Naive thymus-derived CD4-positive, alpha-beta T cell (primary cell): ENCODE measurements at regions not wholly inside any gene's neighbourhood (a gene's known extent, or its start where the extent isn't known, plus 50 kb on each side); places are given as distances from the start of the nearest gene placed in this dataset.

Source experiments
- ATAC-seq: fragments of 150-1000 bp; cut with Tn5 transposase; 2 replicates; pipeline ENCODE4 v1.10.0; 2021; ENCODE audit warnings: mild to moderate bottlenecking, moderate library complexity
- CTCF ChIA-PET: fragments of 350-600 bp; sonication (Branson Sonifier 250); formaldehyde crosslinking; loops from one replicate; lab custom pipeline; 2021; ENCODE audit warnings: antibody characterized with exemption; lab: Charles Lee
- POLR2A ChIA-PET: fragments of 350-600 bp; sonication (Branson Sonifier 250); formaldehyde crosslinking; loops from one replicate; lab custom pipeline; 2021; ENCODE audit warnings: antibody characterized with exemption, inconsistent platforms; lab: Charles Lee
- DNase-seq, 9 donors: peaks; one replicate each; pipeline versions ENCODE4 v3.0.0 to v3.0.0-alpha.2; 2020 to 2022; ENCODE audit warnings: mixed read lengths in 1 of 9
- H3K27ac ChIP-seq: one replicate; pipeline ENCODE4 v1.7.0; 2013; ENCODE audit warnings: mild to moderate bottlenecking, low read depth, low read length, moderate library complexity
- H3K27me3 ChIP-seq, 2 donors: one replicate each; pipeline ENCODE4 v1.7.0; 2013; ENCODE audit warnings: low read length in 2 of 2, mild to moderate bottlenecking in 2 of 2, moderate library complexity in 2 of 2; ENCODE audit not compliant: control insufficient read depth in 2 of 2, insufficient read depth in 2 of 2
- H3K36me3 ChIP-seq, 3 experiments: 1 replicate in 2 of 3; 2 replicates in 1 of 3; pipeline ENCODE4 v1.7.0; 2013; ENCODE audit warnings: low read length in 3 of 3, mild to moderate bottlenecking in 3 of 3, moderate library complexity in 1 of 3; ENCODE audit not compliant: insufficient read depth in 3 of 3, control insufficient read depth in 2 of 3
- H3K4me1 ChIP-seq, 2 donors: one replicate each; pipeline ENCODE4 v1.7.0; 2013; ENCODE audit warnings: low read length in 2 of 2, mild to moderate bottlenecking in 2 of 2, moderate library complexity in 1 of 2; ENCODE audit not compliant: control insufficient read depth in 2 of 2, insufficient read depth in 2 of 2
- H3K4me3 ChIP-seq: 2 replicates; pipeline ENCODE4 v1.7.0; 2013; ENCODE audit warnings: mild to moderate bottlenecking, low read length
- H3K9me3 ChIP-seq, 3 experiments: 1 replicate in 2 of 3; 2 replicates in 1 of 3; pipeline ENCODE4 v1.7.0; 2013; ENCODE audit warnings: low read length in 3 of 3; ENCODE audit not compliant: control insufficient read depth in 2 of 3
- H3K27ac Mint-ChIP-seq, 9 donors: one replicate each; pipeline ENCODE4 v1.8.0; 2020 to 2022; ENCODE audit warnings: mixed read lengths in 9 of 9, mild to moderate bottlenecking in 8 of 9, moderate library complexity in 5 of 9, inconsistent platforms in 2 of 9
- H3K27me3 Mint-ChIP-seq, 5 donors: one replicate each; pipeline ENCODE4 v1.8.0; 2021 to 2022; ENCODE audit warnings: mixed read lengths in 5 of 5, mild to moderate bottlenecking in 1 of 5
- H3K36me3 Mint-ChIP-seq, 5 donors: one replicate each; pipeline ENCODE4 v1.8.0; 2020 to 2022; ENCODE audit warnings: mixed read lengths in 5 of 5, mild to moderate bottlenecking in 3 of 5, inconsistent platforms in 1 of 5
- H3K4me1 Mint-ChIP-seq, 7 donors: one replicate each; pipeline ENCODE4 v1.8.0; 2020 to 2022; ENCODE audit warnings: mixed read lengths in 7 of 7, mild to moderate bottlenecking in 3 of 7, inconsistent platforms in 1 of 7
- H3K4me3 Mint-ChIP-seq, 10 donors: one replicate each; pipeline ENCODE4 v1.8.0; 2020 to 2022; ENCODE audit warnings: mild to moderate bottlenecking in 10 of 10, mixed read lengths in 10 of 10, moderate library complexity in 6 of 10, inconsistent platforms in 2 of 10
- H3K9me3 Mint-ChIP-seq, 11 donors: one replicate each; pipeline ENCODE4 v1.8.0; 2020 to 2022; ENCODE audit warnings: mixed read lengths in 11 of 11, mild to moderate bottlenecking in 4 of 11, inconsistent platforms in 1 of 11, moderate library complexity in 1 of 11
- intact Hi-C, 2 donors: fragments of 100-400 bp; cut with micrococcal nuclease; formaldehyde crosslinking; loops; one replicate each; pipeline ENCODE4 v1.15.1; 2023

GRCh38 chr14:62369919-62370560 is 607.8 kb downstream of the SNAPC1 start:
- no peaks in the 10 kb centered on the region for H3K9me3 ChIP-seq
- H3K36me3 ChIP-seq: no peaks in the 10 kb centered on the region
- CTCF ChIA-PET: no interaction called here
- no peak overlapping the region for H3K4me3 ChIP-seq
- H3K36me3 Mint-ChIP-seq: peaks cover 0 to 4% (median 0%) of the 10 kb centered on the region in 5 donors
- no peak overlapping the region for H3K27ac ChIP-seq
- no peak overlapping the region for H3K4me3 Mint-ChIP-seq
- H3K4me1 ChIP-seq: no peaks in the 10 kb centered on the region
- DNase-seq (no peak), ATAC-seq (no peak)
- intact Hi-C loops: no loop called here
- no peak overlapping the region for H3K27ac Mint-ChIP-seq
- POLR2A ChIA-PET: no interaction called here
- H3K4me1 Mint-ChIP-seq: no peaks in the 10 kb centered on the region
- peaks cover 0 to 6% (median 2%) of the 10 kb centered on the region in 11 donors for H3K9me3 Mint-ChIP-seq
- no peaks in the 10 kb centered on the region for H3K27me3 ChIP-seq
- H3K27me3 Mint-ChIP-seq: peaks cover 0 to 17% (median 5%) of the 10 kb centered on the region in 5 donors

- Histone ChIP-seq H3K4me1 (no peaks in the 10 kb centered on the region), H3K36me3 (no peaks in the 10 kb centered on the region), H3K27me3 (no peaks in the 10 kb centered on the region), H3K9me3 (no peaks in the 10 kb centered on the region), H3K27ac (no peak overlapping the region), H3K4me3 (no peak overlapping the region)
- no peak overlapping the region for H3K27ac Mint-ChIP-seq
- H3K9me3 Mint-ChIP-seq: peaks cover 2 to 19% (median 5%) of the 10 kb centered on the region in 11 donors
- ATAC-seq (no peak), DNase-seq (no peak)
- no peaks in the 10 kb centered on the region for H3K36me3 Mint-ChIP-seq
- ChIA-PET CTCF (interaction anchor here (1.0 kb wide), 1 partner anchor 31 kb away, joined by 3 read pairs; no protein-coding TSS in a partner anchor), POLR2A (no interaction called here)
- intact Hi-C loops: no loop called here
- H3K4me1 Mint-ChIP-seq: no peaks in the 10 kb centered on the region
- no peak overlapping the region for H3K4me3 Mint-ChIP-seq
- peaks cover 0 to 11% (median 5%) of the 10 kb centered on the region in 5 donors for H3K27me3 Mint-ChIP-seq
These were observed 611.7 kb downstream of the SNAPC1 start for GRCh38 chr14:62373944-62374343.

DNA sequence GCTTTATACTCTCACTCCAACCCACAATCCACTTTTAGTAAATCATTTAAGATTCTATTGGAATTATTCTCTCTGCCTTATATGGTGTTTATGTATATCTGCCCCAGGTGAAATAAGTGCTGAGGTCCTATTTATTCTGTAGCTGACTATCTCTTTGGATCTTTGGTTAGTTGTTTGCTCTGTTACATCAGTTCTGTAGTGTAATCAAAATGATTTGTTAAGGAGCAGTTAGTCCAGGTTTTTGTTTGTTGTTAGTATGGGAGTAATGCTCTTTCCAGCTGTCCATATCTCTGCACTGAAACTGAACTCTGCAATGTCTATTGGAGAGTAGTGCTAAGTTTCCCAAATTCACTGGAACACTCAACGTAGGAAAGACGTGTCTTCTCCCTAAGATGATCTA is 615.8 kb downstream of the SNAPC1 start:
- H3K36me3 Mint-ChIP-seq: no peaks in the 10 kb centered on the region
- H3K27ac Mint-ChIP-seq: no peak overlapping the region
- Histone ChIP-seq H3K4me3 (no peak overlapping the region), H3K4me1 (no peaks in the 10 kb centered on the region), H3K27ac (no peak overlapping the region), H3K27me3 (no peaks in the 10 kb centered on the region), H3K36me3 (no peaks in the 10 kb centered on the region), H3K9me3 (no peaks in the 10 kb centered on the region)
- no peaks in the 10 kb centered on the region for H3K4me1 Mint-ChIP-seq
- peaks cover 0 to 18% (median 5%) of the 10 kb centered on the region in 5 donors for H3K27me3 Mint-ChIP-seq
- intact Hi-C loops: no loop called here
- ATAC-seq: no peak
- peaks cover 2 to 19% (median 6%) of the 10 kb centered on the region in 11 donors for H3K9me3 Mint-ChIP-seq
- no peak for DNase-seq
- no peak overlapping the region for H3K4me3 Mint-ChIP-seq
- CTCF ChIA-PET: no interaction called here
- POLR2A ChIA-PET: no interaction called here

- no peaks in the 10 kb centered on the region for H3K36me3 ChIP-seq
- ChIA-PET POLR2A (no interaction called here), CTCF (no interaction called here)
- DNase-seq (no peak), ATAC-seq (no peak)
- H3K27me3 ChIP-seq: no peaks in the 10 kb centered on the region
- no peak overlapping the region for H3K4me3 Mint-ChIP-seq
- H3K36me3 Mint-ChIP-seq: no peaks in the 10 kb centered on the region
- H3K9me3 ChIP-seq: no peaks in the 10 kb centered on the region
- peaks cover 4 to 28% (median 9%) of the 10 kb centered on the region in 11 donors for H3K9me3 Mint-ChIP-seq
- no peaks in the 10 kb centered on the region for H3K4me1 Mint-ChIP-seq
- no peak overlapping the region for H3K4me3 ChIP-seq
- intact Hi-C loops: no loop called here
- H3K27me3 Mint-ChIP-seq: peaks cover 0 to 18% (median 5%) of the 10 kb centered on the region in 5 donors
- no peak overlapping the region for H3K27ac Mint-ChIP-seq
- no peak overlapping the region for H3K27ac ChIP-seq
- no peaks in the 10 kb centered on the region for H3K4me1 ChIP-seq
These were observed 619.3 kb downstream of the SNAPC1 start for GRCh38 chr14:62381311-62382070.

GRCh38 chr14:62409169-62409568 is 636.1 kb downstream of the KCNH5 start:
- no peak for DNase-seq
- no peak overlapping the region for H3K4me3 Mint-ChIP-seq
- Histone ChIP-seq H3K36me3 (no peaks in the 10 kb centered on the region), H3K4me1 (no peaks in the 10 kb centered on the region), H3K9me3 (no peaks in the 10 kb centered on the region), H3K27me3 (no peaks in the 10 kb centered on the region), H3K4me3 (no peak overlapping the region), H3K27ac (no peak overlapping the region)
- no peak overlapping the region for H3K27ac Mint-ChIP-seq
- no peak for ATAC-seq
- CTCF ChIA-PET: no interaction called here
- H3K27me3 Mint-ChIP-seq: peaks cover 0 to 10% (median 0%) of the 10 kb centered on the region in 5 donors
- intact Hi-C loops: no loop called here
- POLR2A ChIA-PET: no interaction called here
- no peaks in the 10 kb centered on the region for H3K4me1 Mint-ChIP-seq
- H3K9me3 Mint-ChIP-seq: peaks cover 0 to 14% (median 1%) of the 10 kb centered on the region in 11 donors
- no peaks in the 10 kb centered on the region for H3K36me3 Mint-ChIP-seq

GRCh38 chr14:62409626-62410300 is 635.5 kb downstream of the KCNH5 start:
- Mint-ChIP-seq H3K27me3 (peaks cover 0 to 4% (median 0%) of the 10 kb centered on the region in 5 donors), H3K36me3 (no peaks in the 10 kb centered on the region), H3K4me1 (no peaks in the 10 kb centered on the region), H3K4me3 (no peak overlapping the region), H3K27ac (no peak overlapping the region), H3K9me3 (peaks cover 0 to 8% (median 0%) of the 10 kb centered on the region in 11 donors)
- H3K27ac ChIP-seq: no peak overlapping the region
- no peaks in the 10 kb centered on the region for H3K27me3 ChIP-seq
- CTCF ChIA-PET: no interaction called here
- POLR2A ChIA-PET: no interaction called here
- intact Hi-C loops: no loop called here
- H3K4me1 ChIP-seq: no peaks in the 10 kb centered on the region
- no peaks in the 10 kb centered on the region for H3K36me3 ChIP-seq
- no peak overlapping the region for H3K4me3 ChIP-seq
- DNase-seq (no peak), ATAC-seq (no peak)
- no peaks in the 10 kb centered on the region for H3K9me3 ChIP-seq
